GM21447 (cell line): ENCODE measurements at regions not wholly inside any gene's neighbourhood (a gene's known extent, or its start where the extent isn't known, plus 50 kb on each side); places are given as distances from the start of the nearest gene placed in this dataset.

Source experiments
- ATAC-seq: cut with Tn5 transposase; IDR thresholded peaks from one replicate; pipeline ENCODE4 v1.9.1; 2021; ENCODE audit not compliant: unreplicated experiment

- no peak for ATAC-seq
Observed at GRCh38 chr4:98210281-98210680, 50.9 kb upstream of the RAP1GDS1 start.

DNA sequence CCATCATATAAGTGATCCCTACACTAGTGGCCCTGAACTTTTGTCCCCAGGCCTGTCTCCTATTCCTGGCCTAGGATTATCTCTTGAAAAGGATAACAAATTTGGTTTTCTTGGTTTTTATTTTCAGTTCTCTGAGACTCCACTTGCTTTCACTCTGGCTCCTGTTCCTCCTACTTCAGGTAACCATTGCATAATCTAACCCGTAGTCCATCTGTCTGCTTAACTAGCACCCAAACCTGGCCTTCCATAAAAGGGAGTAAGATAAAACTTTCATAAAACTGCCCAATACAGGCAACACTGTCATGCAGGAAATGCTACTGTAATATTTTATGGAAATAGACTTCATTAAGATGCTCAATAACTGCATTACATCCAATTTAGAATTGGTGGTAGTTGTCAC lies 52.1 kb upstream of the RAP1GDS1 start:
- ATAC-seq = no peak

DNA sequence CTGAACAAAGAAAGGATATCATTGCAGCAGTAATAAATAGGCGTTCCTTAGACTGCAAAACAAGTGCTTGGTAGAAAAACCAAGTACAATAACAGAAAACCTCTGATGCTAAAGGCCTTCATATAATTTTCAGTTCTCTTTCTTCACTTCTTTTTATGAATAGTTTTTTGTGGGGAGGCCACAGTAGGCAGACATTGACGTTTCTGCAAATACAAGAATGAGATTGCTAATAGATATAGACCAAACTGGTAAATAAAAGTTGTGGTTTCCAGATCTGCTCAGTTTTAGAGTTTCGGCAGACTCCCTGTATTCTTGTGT lies 57.0 kb upstream of the RAP1GDS1 start:
- peak; percentile 58 for ATAC-seq

DNA sequence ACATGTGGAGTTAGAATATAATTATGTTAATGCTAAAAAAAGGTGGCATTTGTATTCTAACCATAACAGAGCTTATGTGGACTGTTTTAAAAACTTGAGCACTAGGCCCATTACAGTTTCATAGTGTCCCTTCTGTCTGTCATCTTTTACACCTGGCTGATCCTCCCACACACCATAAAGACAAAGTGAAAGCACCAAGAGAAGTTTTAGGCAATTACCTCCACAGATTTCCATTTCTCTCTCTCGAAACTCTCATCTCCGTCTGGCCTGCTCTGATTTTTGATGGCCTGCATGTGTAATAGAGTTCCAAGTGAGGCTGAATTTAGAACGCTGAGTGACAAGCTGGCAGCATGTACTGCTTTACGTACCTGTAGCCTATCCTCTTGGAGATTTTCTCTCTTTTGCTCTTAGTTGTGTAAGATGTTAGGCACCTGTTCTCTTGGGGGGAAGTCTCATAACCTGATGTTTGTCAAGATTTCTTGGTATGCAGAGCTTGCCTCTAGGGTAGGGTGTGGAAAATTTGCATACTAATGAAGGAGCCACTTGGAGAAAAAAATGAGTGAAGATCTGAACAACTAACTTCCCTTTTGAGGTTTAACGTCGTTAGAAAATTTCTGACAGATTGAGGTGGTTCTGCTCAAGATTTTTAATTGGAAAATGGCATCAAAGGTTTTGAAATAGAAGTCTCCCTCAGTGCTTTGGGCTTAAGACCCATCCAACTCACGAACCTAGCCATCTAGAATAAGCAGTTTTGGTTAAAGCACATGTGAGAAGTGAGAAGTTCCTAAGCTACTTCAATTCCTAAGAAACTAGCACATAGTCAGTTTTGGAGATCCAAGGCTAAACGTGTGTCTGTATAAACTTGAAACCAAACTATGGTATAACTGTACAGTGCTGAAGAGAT lies 57.6 kb upstream of the RAP1GDS1 start:
- ATAC-seq = peak; percentile 76

DNA sequence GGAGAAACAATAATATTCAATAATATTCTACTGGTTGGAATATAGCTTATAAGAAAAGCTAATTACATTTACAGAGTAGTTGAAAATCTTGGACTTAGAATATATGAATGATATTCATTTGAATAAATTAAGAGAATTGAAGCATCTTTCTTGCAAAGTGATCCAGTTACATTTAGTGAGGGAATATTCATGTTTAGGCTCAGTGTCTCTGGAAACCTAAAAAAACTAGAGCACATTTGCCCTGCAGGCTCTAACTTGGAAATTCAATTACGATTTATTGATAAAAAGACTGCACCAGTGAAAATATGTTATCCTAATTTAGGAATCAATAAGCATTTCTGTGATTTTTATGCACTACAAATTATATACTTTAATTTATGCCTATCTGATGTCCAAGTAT lies 58.3 kb upstream of the RAP1GDS1 start:
- ATAC-seq = no peak

- ATAC-seq = no peak
Observed at GRCh38 chr4:98199247-98199646, 56.0 kb upstream of the STPG2 start.

DNA sequence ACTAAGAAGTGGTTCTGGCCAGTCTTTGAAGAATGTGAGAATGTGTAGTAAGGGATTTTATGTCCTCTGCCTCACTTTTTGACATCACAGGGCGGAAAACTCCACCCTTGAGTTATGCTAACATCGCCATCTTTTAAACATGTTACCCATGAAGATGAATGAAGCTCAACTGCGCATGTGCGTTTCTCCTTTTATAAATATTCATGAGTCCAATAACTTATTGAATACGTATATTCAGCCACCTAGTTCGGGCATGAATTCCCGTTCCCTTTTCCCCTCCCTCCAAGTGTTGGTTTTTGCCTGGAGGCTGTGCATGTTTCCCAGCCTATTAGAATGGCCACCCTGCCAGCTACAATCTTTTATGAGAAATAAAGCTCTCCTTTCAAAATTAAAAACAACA lies 51.7 kb upstream of the STPG2 start:
- no peak for ATAC-seq

DNA sequence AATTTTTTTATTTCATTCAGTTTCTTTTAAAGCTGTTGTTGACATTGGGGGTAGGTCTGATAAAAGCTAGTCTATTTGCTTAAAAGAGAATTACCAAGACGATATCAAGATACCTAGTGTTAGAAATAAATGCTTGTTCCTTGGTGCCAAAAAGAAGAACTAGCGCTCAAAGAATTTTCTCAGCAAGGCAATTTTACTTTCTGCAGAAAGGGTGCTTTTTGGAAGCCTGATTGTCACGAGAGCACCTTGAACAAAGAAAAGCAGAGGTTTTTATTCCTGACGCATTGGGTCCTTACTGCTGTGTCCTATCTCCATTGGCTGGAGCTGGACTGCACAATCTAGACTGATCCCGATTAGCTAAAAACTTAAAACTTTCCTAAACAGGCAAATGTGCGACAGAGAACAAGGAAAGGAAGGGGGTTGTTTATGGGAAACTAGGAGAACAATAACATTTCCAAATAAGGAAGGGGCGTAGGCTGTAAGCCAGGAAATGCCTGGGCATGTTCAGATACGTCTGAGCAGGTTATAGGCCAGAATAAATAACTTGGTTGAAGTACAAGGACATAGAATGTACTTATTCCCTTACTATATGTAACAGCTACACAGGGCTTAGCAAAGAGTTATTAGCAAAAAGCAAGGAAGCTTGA lies 50.3 kb upstream of the STPG2 start:
- ATAC-seq = no peak
